Fibroblast of the conjunctiva (primary cell): ENCODE measurements at regions not wholly inside any gene's neighbourhood (a gene's known extent, or its start where the extent isn't known, plus 50 kb on each side); places are given as distances from the start of the nearest gene placed in this dataset.
"Not testable (repeated sequence)": the region's sequence is repeated elsewhere in the genome, so short reads cannot be mapped to it uniquely, and the experiment has no call there.

ENCODE experiments used
- DNase-seq: peaks from one replicate; pipeline ENCODE4 v3.0.0-alpha.2; 2010; ENCODE audit warnings: low read depth

GRCh38 chr12:114855678-114856077 lies 171.7 kb upstream of the TBX3 start:
- no peak for DNase-seq

GRCh38 chr12:114852976-114853529 lies 169.1 kb upstream of the TBX3 start:
- no peak for DNase-seq

- DNase-seq = no peak
Measured at GRCh38 chr12:114851981-114852380, 168.0 kb upstream of the TBX3 start.

- no peak for DNase-seq
Measured at GRCh38 chr12:114850661-114851275, 166.8 kb upstream of the TBX3 start.

- peak; percentile 89 for DNase-seq
Measured at GRCh38 chr12:114848666-114849065, 164.7 kb upstream of the TBX3 start.

GRCh38 chr12:114847441-114848035 lies 163.6 kb upstream of the TBX3 start:
- no peak for DNase-seq

GRCh38 chr12:114846771-114847170 lies 162.8 kb upstream of the TBX3 start:
- DNase-seq = no peak

GRCh38 chr12:114841557-114842251 lies 157.7 kb upstream of the TBX3 start:
- no peak for DNase-seq

GRCh38 chr12:114838480-114838879 lies 154.5 kb upstream of the TBX3 start:
- no peak for DNase-seq

- DNase-seq = no peak
Measured at GRCh38 chr12:114836609-114837008, 152.6 kb upstream of the TBX3 start.

- peak; percentile 26 for DNase-seq
Measured at GRCh38 chr12:114835031-114835430, 151.1 kb upstream of the TBX3 start.

GRCh38 chr12:114834621-114835020 lies 150.6 kb upstream of the TBX3 start:
- no peak for DNase-seq

- DNase-seq = no peak
Measured at GRCh38 chr12:114829833-114830232, 145.9 kb upstream of the TBX3 start.

- DNase-seq = not testable (repeated sequence)
Measured at GRCh38 chr12:114829244-114829643, 145.3 kb upstream of the TBX3 start.

- no peak for DNase-seq
Measured at GRCh38 chr12:114827461-114827860, 143.5 kb upstream of the TBX3 start.

GRCh38 chr12:114826244-114826643 lies 142.3 kb upstream of the TBX3 start:
- DNase-seq = no peak

GRCh38 chr12:114823724-114824123 lies 139.7 kb upstream of the TBX3 start:
- DNase-seq = no peak

- DNase-seq = no peak
Measured at GRCh38 chr12:114821570-114821969, 137.6 kb upstream of the TBX3 start.

- no peak for DNase-seq
Measured at GRCh38 chr12:114820796-114821195, 136.8 kb upstream of the TBX3 start.

GRCh38 chr12:114817571-114818425 lies 133.8 kb upstream of the TBX3 start:
- no peak for DNase-seq

- no peak for DNase-seq
Measured at GRCh38 chr12:114815026-114815795, 131.2 kb upstream of the TBX3 start.
